A549 (cell line): ENCODE measurements at regions not wholly inside any gene's neighbourhood (a gene's known extent, or its start where the extent isn't known, plus 50 kb on each side); places are given as distances from the start of the nearest gene placed in this dataset.

Source experiments
- CEBPB ChIP-seq, 2 experiments: fragments of >200 bp in 1 of 2; sonication (Bioruptor Twin) in 1 of 2; formaldehyde crosslinking in 1 of 2; IDR thresholded peaks; 2 replicates each; pipeline ENCODE4 v1.6.1; 2012 to 2016
- CTCF ChIP-seq: fragments of >200 bp; sonication (Bioruptor Twin); formaldehyde crosslinking; IDR thresholded peaks from 3 replicates; pipeline ENCODE4 v1.5.1; 2016

GRCh38 chr21:27189870-27190269 is 223.0 kb upstream of the ADAMTS5 start:
- no peak for TF ChIP-seq CTCF
- no peak for TF ChIP-seq CEBPB (IDR thresholded peaks at IDR 0.05)
